ENCODE measurements at regions not wholly inside any gene's neighbourhood (a gene's known extent, or its start where the extent isn't known, plus 50 kb on each side); places are given as distances from the start of the nearest gene placed in this dataset.
"Not testable (repeated sequence)": the region's sequence is repeated elsewhere in the genome, so short reads cannot be mapped to it uniquely, and the experiment has no call there.

GRCh38 chr17:31794111-31794510 is 64.9 kb downstream of the COPRS start:
- ChIA-PET CTCF (ENCODE audit: low intra/inter-chr PET ratio) (no interaction called here), POLR2A (interaction anchor here (0.6 kb wide), 1 partner anchor 16 kb away, joined by 3 read pairs; no protein-coding TSS in a partner anchor)
- intact Hi-C loops (cut with micrococcal nuclease) (no loop called here), in situ Hi-C loops (cut with MboI) (no loop called here)
- H3K36me3 ChIP-seq (ENCODE audit: control insufficient read depth, insufficient read depth, low read length), result no peaks in the 10 kb centered on the region
- H4K20me1 ChIP-seq (replicated peaks; ENCODE audit: control insufficient read depth, insufficient read depth, low read length), result no peaks in the 10 kb centered on the region; the same call in 1 of the 2 replicates
- H3K4me1 ChIP-seq (replicated peaks in 1 of 2; ENCODE audit: control insufficient read depth in 2 of 2, insufficient read depth in 2 of 2, low read length in 2 of 2), result no peaks in the 10 kb centered on the region
- peaks cover 21 to 58% of the 10 kb centered on the region in 2 experiments for H3K27me3 ChIP-seq (ENCODE audit: control insufficient read depth in 2 of 2, insufficient read depth in 2 of 2, low read length in 2 of 2)
- no peak for ATAC-seq
- no peak overlapping the region for H2AFZ ChIP-seq (ENCODE audit: low read depth, low read length)
- no TSS peak for BruUV-seq (replicated peaks)
- TF ChIP-seq LCOR (CRISPR knock-in tag; IDR thresholded peaks at IDR 0.05) (no peak), ZNF436 (CRISPR knock-in tag; IDR thresholded peaks at IDR 0.05) (no peak)
- 2% methylated on average over 4 of the region's 5 CpGs for WGBS (ENCODE audit: insufficient coverage, low coverage, missing lambda C conversion rate)
- no peak overlapping the region for H3K4me3 ChIP-seq
- no peak overlapping the region for H3K4me2 ChIP-seq (ENCODE audit: insufficient read depth, low read length)
- DNase-seq (ENCODE audit: extremely low read depth in 1 of 4, low spot score in 3 of 4), result no peak
- no peaks in the 10 kb centered on the region for H3K9me3 ChIP-seq (replicated peaks; ENCODE audit: control insufficient read depth, insufficient read depth, low read depth, low read length)
- FAIRE-seq, result no peak
- no peak overlapping the region for H3K9ac ChIP-seq (ENCODE audit: insufficient read depth in 1 of 2, low read depth in 2 of 2, low read length in 2 of 2)
- H3K79me2 ChIP-seq (ENCODE audit: control insufficient read depth, insufficient read depth, low read length), result no peaks in the 10 kb centered on the region
- no peak overlapping the region for H3K27ac ChIP-seq (ENCODE audit: extremely low read depth, low read depth, low read length)
- no peaks in the 10 kb centered on the region for H3K9me1 ChIP-seq (ENCODE audit: control insufficient read depth, insufficient read depth, low read length)

- H3K4me1 ChIP-seq (replicated peaks in 1 of 2; ENCODE audit: control insufficient read depth in 2 of 2, insufficient read depth in 2 of 2, low read length in 2 of 2); CTCF ChIA-PET (ENCODE audit: low intra/inter-chr PET ratio); FAIRE-seq; H4K20me1 ChIP-seq (replicated peaks; ENCODE audit: control insufficient read depth, insufficient read depth, low read length); ATAC-seq; H3K27ac ChIP-seq (ENCODE audit: extremely low read depth, low read depth, low read length); intact Hi-C loops (cut with micrococcal nuclease); H3K4me3 ChIP-seq; POLR2A ChIA-PET; H3K79me2 ChIP-seq (ENCODE audit: control insufficient read depth, insufficient read depth, low read length); H3K9me1 ChIP-seq (ENCODE audit: control insufficient read depth, insufficient read depth, low read length); H3K9ac ChIP-seq (ENCODE audit: insufficient read depth in 1 of 2, low read depth in 2 of 2, low read length in 2 of 2); H3K36me3 ChIP-seq (ENCODE audit: control insufficient read depth, insufficient read depth, low read length); in situ Hi-C loops (cut with MboI); H2AFZ ChIP-seq (ENCODE audit: low read depth, low read length); DNase-seq (ENCODE audit: extremely low read depth in 1 of 4, low spot score in 3 of 4); H3K4me2 ChIP-seq (ENCODE audit: insufficient read depth, low read length); BruUV-seq (replicated peaks); H3K9me3 ChIP-seq (replicated peaks; ENCODE audit: control insufficient read depth, insufficient read depth, low read depth, low read length): not testable (repeated sequence)
- H3K27me3 ChIP-seq (ENCODE audit: control insufficient read depth in 2 of 2, insufficient read depth in 2 of 2, low read length in 2 of 2), result peaks cover 24 to 58% of the 10 kb centered on the region in 2 experiments
- WGBS (ENCODE audit: insufficient coverage, low coverage, missing lambda C conversion rate), result 9% methylated on average over 5 of the region's 7 CpGs
These were observed 65.4 kb downstream of the COPRS start for GRCh38 chr17:31793634-31794033.
